Neural progenitor cell (in vitro differentiated cells): ENCODE measurements at regions not wholly inside any gene's neighbourhood (a gene's known extent, or its start where the extent isn't known, plus 50 kb on each side); places are given as distances from the start of the nearest gene placed in this dataset.

Experiments
- DNase-seq: peaks from one replicate; pipeline ENCODE4 v3.0.0-alpha.2; 2016; ENCODE audit warnings: low spot score
- H2AFZ ChIP-seq: fragments of 200-600 bp; sonication (generic); replicated peaks from 2 replicates; pipeline ENCODE4 v1.6.1; 2016; ENCODE audit warnings: antibody characterized with exemption
- H3F3A ChIP-seq: fragments of 200-600 bp; sonication (generic); 2 replicates; pipeline ENCODE4 v1.6.1; 2016; ENCODE audit warnings: antibody characterized with exemption, low read depth
- H3K27ac ChIP-seq: fragments of 200-600 bp; sonication (generic); 2 replicates; pipeline ENCODE4 v1.5.1; 2016; ENCODE audit warnings: mild to moderate bottlenecking
- H3K27me3 ChIP-seq: fragments of 200-600 bp; sonication (generic); 2 replicates; pipeline ENCODE4 v1.6.1; 2016; ENCODE audit warnings: mild to moderate bottlenecking, moderate library complexity
- H3K36me3 ChIP-seq: fragments of 200-600 bp; sonication (generic); 2 replicates; pipeline ENCODE4 v1.5.1; 2016
- H3K4me1 ChIP-seq: fragments of 200-600 bp; sonication (generic); 2 replicates; pipeline ENCODE4 v1.6.1; 2016; ENCODE audit warnings: mixed run types
- H3K4me2 ChIP-seq: fragments of 200-600 bp; sonication (generic); 2 replicates; pipeline ENCODE4 v1.6.1; 2016
- H3K4me3 ChIP-seq: fragments of 200-600 bp; sonication (generic); 2 replicates; pipeline ENCODE4 v1.5.1; 2016
- H3K79me2 ChIP-seq: fragments of 200-600 bp; sonication (generic); 2 replicates; pipeline ENCODE4 v1.6.1; 2016; ENCODE audit warnings: low read depth
- H3K9ac ChIP-seq: fragments of 200-600 bp; sonication (generic); 2 replicates; pipeline ENCODE4 v1.6.1; 2016
- H3K9me3 ChIP-seq: fragments of 200-600 bp; sonication (generic); 2 replicates; pipeline ENCODE4 v1.5.1; 2016; ENCODE audit warnings: low read depth
- H4K20me1 ChIP-seq: fragments of 200-600 bp; sonication (generic); 2 replicates; pipeline ENCODE4 v1.6.1; 2016; ENCODE audit warnings: low read depth
- H3K27ac Mint-ChIP-seq: 3 replicates; pipeline ENCODE4 v1.8.0; 2021; ENCODE audit warnings: mixed read lengths
- H3K27me3 Mint-ChIP-seq: 2 replicates; pipeline ENCODE4 v1.8.0; 2022; ENCODE audit warnings: low read depth, mild to moderate bottlenecking, inconsistent platforms, moderate library complexity, mixed read lengths; ENCODE audit not compliant: insufficient read depth
- H3K36me3 Mint-ChIP-seq: 3 replicates; pipeline ENCODE4 v1.8.0; 2021; ENCODE audit warnings: mixed read lengths
- H3K4me1 Mint-ChIP-seq: 3 replicates; pipeline ENCODE4 v1.8.0; 2021; ENCODE audit warnings: mixed read lengths
- H3K4me3 Mint-ChIP-seq: 3 replicates; pipeline ENCODE4 v1.8.0; 2021; ENCODE audit warnings: mild to moderate bottlenecking, moderate library complexity, mixed read lengths
- H3K9me3 Mint-ChIP-seq: 3 replicates; pipeline ENCODE4 v1.8.0; 2020; ENCODE audit warnings: mixed read lengths
- EZH2 ChIP-seq: fragments of 200-600 bp; sonication (generic); IDR thresholded peaks from 2 replicates; pipeline ENCODE4 v1.6.1; 2017; ENCODE audit warnings: antibody characterized with exemption, mild to moderate bottlenecking, moderate library complexity
- EZH2phosphoT487 ChIP-seq: fragments of 200-600 bp; sonication (generic); IDR thresholded peaks from 2 replicates; pipeline ENCODE4 v1.6.1; 2017; ENCODE audit warnings: antibody characterized with exemption
- TF ChIP-seq, protein P1 (sequence below): fragments of 200-600 bp; sonication (generic); IDR thresholded peaks from 2 replicates; pipeline ENCODE4 v1.5.1; 2017; ENCODE audit warnings: antibody characterized with exemption, mild to moderate bottlenecking

DNA sequence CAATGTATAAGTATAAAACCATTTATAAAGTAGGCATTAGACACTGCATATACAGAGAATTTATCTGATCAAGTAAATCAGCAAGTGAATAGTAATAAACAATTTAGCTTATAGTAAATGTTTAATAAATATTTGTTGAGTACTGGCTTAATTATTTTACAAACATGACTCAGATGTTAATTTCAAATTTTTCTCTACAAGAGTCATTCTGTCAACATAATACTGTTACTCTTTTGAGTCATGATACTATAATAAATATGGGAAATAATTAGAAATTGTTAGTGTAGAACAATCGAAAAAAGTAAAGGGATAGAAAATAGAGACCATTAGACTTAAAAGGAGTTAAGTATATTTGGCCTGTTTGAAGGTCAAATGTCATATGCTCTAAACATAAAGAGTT lies 133.6 kb upstream of the MC4R start:
- Mint-ChIP-seq H3K4me1 (peaks cover 6% of the 10 kb centered on the region), H3K36me3 (no peaks in the 10 kb centered on the region), H3K27ac (no peak overlapping the region), H3K4me3 (no peak overlapping the region), H3K27me3 (peaks cover 7% of the 10 kb centered on the region), H3K9me3 (no peaks in the 10 kb centered on the region)
- no peaks in the 10 kb centered on the region for H3K4me1 ChIP-seq
- no peaks in the 10 kb centered on the region for H3K79me2 ChIP-seq
- no peaks in the 10 kb centered on the region for H3K27me3 ChIP-seq
- H3K4me2 ChIP-seq = no peak overlapping the region
- no peak overlapping the region for H3K4me3 ChIP-seq
- no peaks in the 10 kb centered on the region for H3F3A ChIP-seq
- H3K9ac ChIP-seq = no peak overlapping the region
- no peaks in the 10 kb centered on the region for H4K20me1 ChIP-seq
- H3K36me3 ChIP-seq = no peaks in the 10 kb centered on the region
- H3K27ac ChIP-seq = no peak overlapping the region
- TF ChIP-seq EZH2phosphoT487 (no peak), EZH2 (no peak)
- TF ChIP-seq, protein P1, sequence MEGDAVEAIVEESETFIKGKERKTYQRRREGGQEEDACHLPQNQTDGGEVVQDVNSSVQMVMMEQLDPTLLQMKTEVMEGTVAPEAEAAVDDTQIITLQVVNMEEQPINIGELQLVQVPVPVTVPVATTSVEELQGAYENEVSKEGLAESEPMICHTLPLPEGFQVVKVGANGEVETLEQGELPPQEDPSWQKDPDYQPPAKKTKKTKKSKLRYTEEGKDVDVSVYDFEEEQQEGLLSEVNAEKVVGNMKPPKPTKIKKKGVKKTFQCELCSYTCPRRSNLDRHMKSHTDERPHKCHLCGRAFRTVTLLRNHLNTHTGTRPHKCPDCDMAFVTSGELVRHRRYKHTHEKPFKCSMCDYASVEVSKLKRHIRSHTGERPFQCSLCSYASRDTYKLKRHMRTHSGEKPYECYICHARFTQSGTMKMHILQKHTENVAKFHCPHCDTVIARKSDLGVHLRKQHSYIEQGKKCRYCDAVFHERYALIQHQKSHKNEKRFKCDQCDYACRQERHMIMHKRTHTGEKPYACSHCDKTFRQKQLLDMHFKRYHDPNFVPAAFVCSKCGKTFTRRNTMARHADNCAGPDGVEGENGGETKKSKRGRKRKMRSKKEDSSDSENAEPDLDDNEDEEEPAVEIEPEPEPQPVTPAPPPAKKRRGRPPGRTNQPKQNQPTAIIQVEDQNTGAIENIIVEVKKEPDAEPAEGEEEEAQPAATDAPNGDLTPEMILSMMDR = no peak
- no peak for DNase-seq
- no peaks in the 10 kb centered on the region for H3K9me3 ChIP-seq
- no peak overlapping the region for H2AFZ ChIP-seq

DNA sequence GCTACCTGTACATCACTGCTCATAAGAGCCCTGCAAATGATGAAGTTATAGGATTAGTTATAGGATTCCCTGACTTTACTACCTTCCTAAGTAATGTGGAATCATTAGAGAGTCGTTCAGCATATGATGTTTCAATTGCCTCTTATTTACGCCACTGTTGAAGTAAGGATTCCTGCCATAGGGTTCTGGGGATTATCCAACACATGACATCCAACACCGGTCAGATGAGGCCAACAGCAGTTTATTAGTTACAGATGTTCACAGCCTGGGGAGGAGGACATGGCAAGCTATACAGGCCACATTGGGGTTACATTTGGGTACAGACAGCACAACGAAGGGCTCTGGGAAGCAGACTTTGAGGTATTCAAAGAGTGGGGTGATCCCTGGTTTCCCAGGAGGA lies 134.1 kb upstream of the MC4R start:
- Mint-ChIP-seq H3K27me3 (peaks cover 7% of the 10 kb centered on the region), H3K4me1 (peaks cover 6% of the 10 kb centered on the region), H3K36me3 (no peaks in the 10 kb centered on the region), H3K27ac (no peak overlapping the region), H3K4me3 (no peak overlapping the region), H3K9me3 (no peaks in the 10 kb centered on the region)
- no peak for DNase-seq
- no peaks in the 10 kb centered on the region for H3K9me3 ChIP-seq
- TF ChIP-seq EZH2phosphoT487 = no peak
- TF ChIP-seq, protein P1 = no peak
- TF ChIP-seq EZH2 = no peak
- no peaks in the 10 kb centered on the region for H3K79me2 ChIP-seq
- no peak overlapping the region for H3K27ac ChIP-seq
- no peak overlapping the region for H3K9ac ChIP-seq
- H4K20me1 ChIP-seq = no peaks in the 10 kb centered on the region
- no peaks in the 10 kb centered on the region for H3K27me3 ChIP-seq
- no peak overlapping the region for H2AFZ ChIP-seq
- H3K36me3 ChIP-seq = no peaks in the 10 kb centered on the region
- H3F3A ChIP-seq = no peaks in the 10 kb centered on the region
- no peak overlapping the region for H3K4me2 ChIP-seq
- H3K4me1 ChIP-seq = no peaks in the 10 kb centered on the region
- H3K4me3 ChIP-seq = no peak overlapping the region

DNA sequence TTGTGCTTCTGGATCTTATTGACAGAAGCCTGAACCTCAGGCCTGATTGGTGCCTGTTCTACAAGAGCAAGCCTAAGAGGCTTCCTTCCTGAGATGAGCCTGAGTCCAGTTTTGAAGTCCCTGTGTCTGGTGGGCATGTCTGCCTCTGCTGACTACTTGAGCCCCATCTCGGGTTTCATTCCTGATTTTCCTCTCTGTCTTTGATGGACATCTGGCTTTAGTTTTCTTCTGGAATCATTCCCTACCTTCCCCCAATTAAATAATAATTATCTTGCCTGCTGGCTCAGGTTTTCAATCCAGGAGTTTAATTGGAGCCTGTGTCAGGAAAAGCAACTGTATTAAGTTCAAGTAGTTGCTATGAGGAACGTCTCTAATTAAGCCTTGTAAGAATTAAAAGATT lies 135.5 kb upstream of the MC4R start:
- H3K27ac Mint-ChIP-seq = no peak overlapping the region
- TF ChIP-seq EZH2 (no peak), EZH2phosphoT487 (no peak)
- TF ChIP-seq, protein P1 = no peak
- H2AFZ ChIP-seq = peak overlapping the region; percentile 45
- no peak overlapping the region for H3K27ac ChIP-seq
- H3F3A ChIP-seq = no peaks in the 10 kb centered on the region
- H3K79me2 ChIP-seq = no peaks in the 10 kb centered on the region
- H3K4me1 Mint-ChIP-seq = peaks cover 6% of the 10 kb centered on the region
- no peaks in the 10 kb centered on the region for H3K4me1 ChIP-seq
- H3K27me3 Mint-ChIP-seq = peaks cover 7% of the 10 kb centered on the region
- H3K36me3 Mint-ChIP-seq = no peaks in the 10 kb centered on the region
- no peak overlapping the region for H3K9ac ChIP-seq
- H4K20me1 ChIP-seq = no peaks in the 10 kb centered on the region
- H3K4me3 ChIP-seq = no peak overlapping the region
- no peaks in the 10 kb centered on the region for H3K9me3 ChIP-seq
- no peak overlapping the region for H3K4me3 Mint-ChIP-seq
- H3K36me3 ChIP-seq = no peaks in the 10 kb centered on the region
- no peak overlapping the region for H3K4me2 ChIP-seq
- DNase-seq = no peak
- no peaks in the 10 kb centered on the region for H3K9me3 Mint-ChIP-seq
- no peaks in the 10 kb centered on the region for H3K27me3 ChIP-seq

DNA sequence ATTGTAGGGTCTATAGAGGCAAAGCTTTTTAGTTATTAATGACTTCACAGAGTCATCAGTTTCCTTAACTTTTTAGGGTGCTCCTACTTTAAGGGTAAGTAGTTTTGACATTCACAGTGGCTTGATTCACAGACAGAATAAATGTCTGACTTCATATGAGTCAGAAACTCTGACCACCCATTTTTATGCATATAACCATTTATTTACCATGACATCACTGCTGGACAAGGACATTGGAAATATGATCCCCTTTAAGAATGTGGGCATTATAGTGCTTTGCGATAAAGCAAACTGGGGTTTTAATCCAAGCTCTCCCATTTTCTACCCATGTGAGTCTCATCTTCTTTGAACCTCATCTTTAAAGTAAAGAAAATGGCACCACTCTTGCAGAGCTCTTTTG lies 162.0 kb upstream of the MC4R start:
- DNase-seq = no peak
- Histone ChIP-seq H3K4me1 (no peaks in the 10 kb centered on the region), H3K79me2 (no peaks in the 10 kb centered on the region), H3F3A (no peaks in the 10 kb centered on the region), H3K4me3 (no peak overlapping the region), H3K4me2 (no peak overlapping the region), H3K27ac (no peak overlapping the region), H3K27me3 (no peaks in the 10 kb centered on the region), H2AFZ (no peak overlapping the region), H4K20me1 (no peaks in the 10 kb centered on the region), H3K9ac (no peak overlapping the region), H3K36me3 (no peaks in the 10 kb centered on the region), H3K9me3 (no peaks in the 10 kb centered on the region)
- Mint-ChIP-seq H3K4me1 (no peaks in the 10 kb centered on the region), H3K4me3 (no peak overlapping the region), H3K27me3 (no peaks in the 10 kb centered on the region), H3K36me3 (no peaks in the 10 kb centered on the region), H3K27ac (no peak overlapping the region), H3K9me3 (no peaks in the 10 kb centered on the region)
- TF ChIP-seq EZH2 = no peak
- no peak for TF ChIP-seq EZH2phosphoT487
- TF ChIP-seq, protein P1 = no peak
